Neural cell (in vitro differentiated cells): ENCODE measurements at regions not wholly inside any gene's neighbourhood (a gene's known extent, or its start where the extent isn't known, plus 50 kb on each side); places are given as distances from the start of the nearest gene placed in this dataset.

ENCODE experiments used
- EZH2 ChIP-seq: fragments of 200-600, 300-800 bp; shearing (Covaris generic), sonication (generic); IDR thresholded peaks from 2 replicates; pipeline ENCODE4 v1.6.1; 2014; ENCODE audit warnings: antibody characterized with exemption, low read length, borderline replicate concordance, mild to moderate bottlenecking; ENCODE audit not compliant: insufficient read depth, poor library complexity, severe bottlenecking
- MXI1 ChIP-seq: fragments of 450-650 bp; conservative IDR thresholded peaks from 2 replicates; pipeline ENCODE4 v1.6.1; 2014; ENCODE audit warnings: antibody characterized with exemption, mild to moderate bottlenecking; ENCODE audit not compliant: poor library complexity, severe bottlenecking
- POLR2AphosphoS5 ChIP-seq: IDR thresholded peaks from 2 replicates; pipeline ENCODE4 v1.6.1; 2012
- TAF1 ChIP-seq: IDR thresholded peaks from 2 replicates; pipeline ENCODE4 v1.6.1; 2012; ENCODE audit warnings: low read depth
- TF ChIP-seq, protein P1 (sequence below): fragments of 450-650 bp; IDR thresholded peaks from 2 replicates; pipeline ENCODE4 v1.5.1; 2014; ENCODE audit warnings: antibody characterized with exemption, mild to moderate bottlenecking, moderate library complexity; ENCODE audit not compliant: poor library complexity, severe bottlenecking
- TF ChIP-seq, protein P2 (sequence below): IDR thresholded peaks from 2 replicates; pipeline ENCODE4 v1.6.1; 2012; ENCODE audit warnings: borderline replicate concordance

GRCh38 chr14:66065188-66065587, 421.0 kb upstream of the CCDC196 start:
- TF ChIP-seq, protein P1, sequence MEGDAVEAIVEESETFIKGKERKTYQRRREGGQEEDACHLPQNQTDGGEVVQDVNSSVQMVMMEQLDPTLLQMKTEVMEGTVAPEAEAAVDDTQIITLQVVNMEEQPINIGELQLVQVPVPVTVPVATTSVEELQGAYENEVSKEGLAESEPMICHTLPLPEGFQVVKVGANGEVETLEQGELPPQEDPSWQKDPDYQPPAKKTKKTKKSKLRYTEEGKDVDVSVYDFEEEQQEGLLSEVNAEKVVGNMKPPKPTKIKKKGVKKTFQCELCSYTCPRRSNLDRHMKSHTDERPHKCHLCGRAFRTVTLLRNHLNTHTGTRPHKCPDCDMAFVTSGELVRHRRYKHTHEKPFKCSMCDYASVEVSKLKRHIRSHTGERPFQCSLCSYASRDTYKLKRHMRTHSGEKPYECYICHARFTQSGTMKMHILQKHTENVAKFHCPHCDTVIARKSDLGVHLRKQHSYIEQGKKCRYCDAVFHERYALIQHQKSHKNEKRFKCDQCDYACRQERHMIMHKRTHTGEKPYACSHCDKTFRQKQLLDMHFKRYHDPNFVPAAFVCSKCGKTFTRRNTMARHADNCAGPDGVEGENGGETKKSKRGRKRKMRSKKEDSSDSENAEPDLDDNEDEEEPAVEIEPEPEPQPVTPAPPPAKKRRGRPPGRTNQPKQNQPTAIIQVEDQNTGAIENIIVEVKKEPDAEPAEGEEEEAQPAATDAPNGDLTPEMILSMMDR = no peak
- no peak for TF ChIP-seq EZH2
- no peak for TF ChIP-seq TAF1
- TF ChIP-seq, protein P2, sequence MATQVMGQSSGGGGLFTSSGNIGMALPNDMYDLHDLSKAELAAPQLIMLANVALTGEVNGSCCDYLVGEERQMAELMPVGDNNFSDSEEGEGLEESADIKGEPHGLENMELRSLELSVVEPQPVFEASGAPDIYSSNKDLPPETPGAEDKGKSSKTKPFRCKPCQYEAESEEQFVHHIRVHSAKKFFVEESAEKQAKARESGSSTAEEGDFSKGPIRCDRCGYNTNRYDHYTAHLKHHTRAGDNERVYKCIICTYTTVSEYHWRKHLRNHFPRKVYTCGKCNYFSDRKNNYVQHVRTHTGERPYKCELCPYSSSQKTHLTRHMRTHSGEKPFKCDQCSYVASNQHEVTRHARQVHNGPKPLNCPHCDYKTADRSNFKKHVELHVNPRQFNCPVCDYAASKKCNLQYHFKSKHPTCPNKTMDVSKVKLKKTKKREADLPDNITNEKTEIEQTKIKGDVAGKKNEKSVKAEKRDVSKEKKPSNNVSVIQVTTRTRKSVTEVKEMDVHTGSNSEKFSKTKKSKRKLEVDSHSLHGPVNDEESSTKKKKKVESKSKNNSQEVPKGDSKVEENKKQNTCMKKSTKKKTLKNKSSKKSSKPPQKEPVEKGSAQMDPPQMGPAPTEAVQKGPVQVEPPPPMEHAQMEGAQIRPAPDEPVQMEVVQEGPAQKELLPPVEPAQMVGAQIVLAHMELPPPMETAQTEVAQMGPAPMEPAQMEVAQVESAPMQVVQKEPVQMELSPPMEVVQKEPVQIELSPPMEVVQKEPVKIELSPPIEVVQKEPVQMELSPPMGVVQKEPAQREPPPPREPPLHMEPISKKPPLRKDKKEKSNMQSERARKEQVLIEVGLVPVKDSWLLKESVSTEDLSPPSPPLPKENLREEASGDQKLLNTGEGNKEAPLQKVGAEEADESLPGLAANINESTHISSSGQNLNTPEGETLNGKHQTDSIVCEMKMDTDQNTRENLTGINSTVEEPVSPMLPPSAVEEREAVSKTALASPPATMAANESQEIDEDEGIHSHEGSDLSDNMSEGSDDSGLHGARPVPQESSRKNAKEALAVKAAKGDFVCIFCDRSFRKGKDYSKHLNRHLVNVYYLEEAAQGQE = no peak
- no peak for TF ChIP-seq POLR2AphosphoS5
- no peak for TF ChIP-seq MXI1
